GM23338 (cell line): ENCODE measurements at regions not wholly inside any gene's neighbourhood (a gene's known extent, or its start where the extent isn't known, plus 50 kb on each side); places are given as distances from the start of the nearest gene placed in this dataset.

Source experiments
- ATAC-seq: fragments of 200-7000 bp; cut with Tn5 transposase; 3 replicates; pipeline ENCODE4 v1.9.1; 2020
- DNase-seq: peaks from one replicate; pipeline ENCODE4 v3.0.0-alpha.2; 2015; ENCODE audit warnings: low spot score
- H2AFZ ChIP-seq: fragments of 200-600 bp; sonication (generic); 2 replicates; pipeline ENCODE4 v1.8.0; 2016; ENCODE audit warnings: antibody characterized with exemption, mild to moderate bottlenecking, moderate library complexity
- H3F3A ChIP-seq: fragments of 200-600 bp; sonication (generic); replicated peaks from 2 replicates; pipeline ENCODE4 v1.8.0; 2017; ENCODE audit warnings: antibody characterized with exemption, mixed run types, low read depth
- H3K27ac ChIP-seq: fragments of 200-600 bp; sonication (generic); 2 replicates; pipeline ENCODE4 v1.6.1; 2016; ENCODE audit warnings: low read depth
- H3K27me3 ChIP-seq: fragments of 200-600 bp; sonication (generic); 2 replicates; pipeline ENCODE4 v1.8.0; 2016; ENCODE audit warnings: mild to moderate bottlenecking, mixed run types, moderate library complexity; ENCODE audit not compliant: insufficient read depth
- H3K36me3 ChIP-seq: fragments of 200-600 bp; sonication (generic); 2 replicates; pipeline ENCODE4 v1.8.0; 2016; ENCODE audit warnings: mild to moderate bottlenecking; ENCODE audit not compliant: insufficient read depth
- H3K4me1 ChIP-seq: fragments of 200-600 bp; sonication (generic); 2 replicates; pipeline ENCODE4 v1.8.0; 2016; ENCODE audit warnings: mild to moderate bottlenecking, moderate library complexity; ENCODE audit not compliant: insufficient read depth
- H3K4me2 ChIP-seq: fragments of 200-600 bp; sonication (generic); 2 replicates; pipeline ENCODE4 v1.7.1; 2017; ENCODE audit warnings: mixed run types
- H3K4me3 ChIP-seq: fragments of 200-600 bp; sonication (generic); 2 replicates; pipeline ENCODE4 v1.6.1; 2016; ENCODE audit warnings: mixed run types
- H3K79me2 ChIP-seq: fragments of 200-600 bp; sonication (generic); replicated peaks from 2 replicates; pipeline ENCODE4 v1.8.0; 2017; ENCODE audit warnings: mild to moderate bottlenecking; ENCODE audit not compliant: insufficient read depth
- H3K9me2 ChIP-seq: fragments of 200-600 bp; sonication (generic); 2 replicates; pipeline ENCODE4 v1.8.0; 2017; ENCODE audit not compliant: insufficient read depth
- H4K20me1 ChIP-seq: fragments of 200-600 bp; sonication (generic); replicated peaks from 2 replicates; pipeline ENCODE4 v1.8.0; 2017; ENCODE audit warnings: mild to moderate bottlenecking; ENCODE audit not compliant: insufficient read depth
- H3K27ac Mint-ChIP-seq: 2 replicates; pipeline ENCODE4 v1.8.0; 2020; ENCODE audit warnings: inconsistent platforms, mild to moderate bottlenecking, moderate library complexity, mixed read lengths
- H3K27me3 Mint-ChIP-seq: 3 replicates; pipeline ENCODE4 v1.8.0; 2022; ENCODE audit warnings: low read depth, mild to moderate bottlenecking, moderate library complexity, mixed read lengths, inconsistent platforms; ENCODE audit not compliant: insufficient read depth, poor library complexity
- H3K36me3 Mint-ChIP-seq: 3 replicates; pipeline ENCODE4 v1.8.0; 2021; ENCODE audit warnings: low read depth, mild to moderate bottlenecking, inconsistent platforms, moderate library complexity, mixed read lengths
- H3K4me1 Mint-ChIP-seq: 3 replicates; pipeline ENCODE4 v1.8.0; 2020; ENCODE audit warnings: mild to moderate bottlenecking, inconsistent platforms, mixed read lengths
- H3K4me3 Mint-ChIP-seq: 3 replicates; pipeline ENCODE4 v1.8.0; 2021; ENCODE audit warnings: moderate library complexity, mild to moderate bottlenecking, inconsistent platforms, mixed read lengths
- H3K9me3 Mint-ChIP-seq: 3 replicates; pipeline ENCODE4 v1.8.0; 2020; ENCODE audit warnings: moderate library complexity, mild to moderate bottlenecking, inconsistent platforms, mixed read lengths
- CREB1 ChIP-seq: fragments of 250-450 bp; sonication (Bioruptor Pico); IDR thresholded peaks from 2 replicates; pipeline ENCODE4 v1.5.0; 2020; ENCODE audit warnings: low read depth, mild to moderate bottlenecking, moderate library complexity
- ETS1 ChIP-seq: IDR thresholded peaks from 2 replicates; pipeline ENCODE4 v1.6.1; 2016; ENCODE audit warnings: antibody characterized with exemption
- EZH2 ChIP-seq: fragments of 200-600 bp; sonication (generic); IDR thresholded peaks from one replicate; pipeline ENCODE4 v1.8.0; 2017; ENCODE audit warnings: antibody characterized with exemption, mild to moderate bottlenecking, low read depth; ENCODE audit not compliant: unreplicated experiment
- EZH2phosphoT487 ChIP-seq: fragments of 200-600 bp; sonication (generic); IDR thresholded peaks from one replicate; pipeline ENCODE4 v1.8.1; 2018; ENCODE audit warnings: antibody characterized with exemption; ENCODE audit not compliant: unreplicated experiment
- JUNB ChIP-seq: IDR thresholded peaks from one replicate; pipeline ENCODE4 v1.6.1; 2016; ENCODE audit warnings: antibody characterized with exemption; ENCODE audit not compliant: unreplicated experiment
- NANOG ChIP-seq: IDR thresholded peaks from 2 replicates; pipeline ENCODE4 v1.6.1; 2016; ENCODE audit warnings: antibody characterized with exemption, borderline replicate concordance
- POLR2AphosphoS5 ChIP-seq: IDR thresholded peaks from 2 replicates; pipeline ENCODE4 v1.6.1; 2016; ENCODE audit warnings: antibody characterized with exemption, low read depth
- STAT1 ChIP-seq: IDR thresholded peaks from one replicate; pipeline ENCODE4 v1.6.1; 2016; ENCODE audit warnings: antibody characterized with exemption; ENCODE audit not compliant: unreplicated experiment
- ZNF114 ChIP-seq: fragments of 250-450 bp; sonication (Bioruptor Pico); IDR thresholded peaks from 2 replicates; pipeline ENCODE4 v1.5.0; 2020; ENCODE audit warnings: mild to moderate bottlenecking, moderate library complexity
- ZNF331 ChIP-seq: fragments of 250-450 bp; sonication (Bioruptor Pico); IDR thresholded peaks from 2 replicates; pipeline ENCODE4 v1.5.0; 2020; ENCODE audit warnings: low read depth, mild to moderate bottlenecking, moderate library complexity
- TF ChIP-seq, protein P1 (sequence below): IDR thresholded peaks from one replicate; pipeline ENCODE4 v1.6.1; 2018; ENCODE audit warnings: antibody characterized with exemption; ENCODE audit not compliant: unreplicated experiment
- TF ChIP-seq, protein P2 (sequence below): fragments of 250-450 bp; sonication (Bioruptor Pico); IDR thresholded peaks from 2 replicates; pipeline ENCODE4 v1.5.0; 2020; ENCODE audit warnings: mild to moderate bottlenecking, moderate library complexity
- TF ChIP-seq, protein P3 (sequence below), 2 experiments: fragments of 200-600 bp in 1 of 2; sonication (generic) in 1 of 2; conservative IDR thresholded peaks; 2 replicates each; pipeline versions ENCODE4 v1.5.1 to v1.6.1; 2016 to 2017; ENCODE audit warnings: antibody characterized with exemption in 2 of 2, low read depth in 2 of 2, mild to moderate bottlenecking in 2 of 2, moderate library complexity in 1 of 2

DNA sequence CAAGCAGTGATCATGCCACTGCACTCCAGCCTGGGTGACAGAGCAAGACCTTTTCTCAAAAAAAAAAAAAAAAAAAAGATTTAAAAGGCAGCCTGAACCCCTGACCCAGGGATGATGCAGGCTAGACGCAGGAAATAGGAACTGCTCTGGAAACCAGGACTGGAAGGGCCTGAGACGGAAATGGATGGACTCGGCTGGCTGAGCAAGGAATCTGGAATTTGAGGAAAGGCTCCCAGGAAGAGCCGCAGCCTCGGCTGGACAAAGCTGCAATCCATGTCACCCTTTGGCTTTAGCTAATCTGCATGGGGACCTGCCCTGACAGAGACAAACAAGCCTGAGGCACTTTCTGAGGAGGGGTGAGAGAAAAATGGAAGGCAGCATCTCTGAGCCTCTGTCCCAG, 55.0 kb upstream of the DAPL1 start:
- Histone ChIP-seq H3K79me2 (no peaks in the 10 kb centered on the region), H3K27me3 (no peaks in the 10 kb centered on the region), H3K9me2 (peaks cover 13% of the 10 kb centered on the region; the same call in 1 of the 2 replicates), H2AFZ (no peak overlapping the region), H4K20me1 (no peaks in the 10 kb centered on the region), H3K36me3 (no peaks in the 10 kb centered on the region), H3K27ac (no peak overlapping the region), H3K4me2 (no peak overlapping the region), H3F3A (no peaks in the 10 kb centered on the region), H3K4me1 (peaks cover 6% of the 10 kb centered on the region; the same call in 1 of the 2 replicates), H3K4me3 (no peak overlapping the region)
- H3K4me3 Mint-ChIP-seq, result no peak overlapping the region
- H3K27me3 Mint-ChIP-seq, result peaks cover 4% of the 10 kb centered on the region
- H3K27ac Mint-ChIP-seq, result no peak overlapping the region
- DNase-seq (no peak), ATAC-seq (no peak)
- peaks cover 12% of the 10 kb centered on the region for H3K4me1 Mint-ChIP-seq
- H3K9me3 Mint-ChIP-seq, result no peaks in the 10 kb centered on the region; the same call in 2 of the 3 replicates
- H3K36me3 Mint-ChIP-seq, result no peaks in the 10 kb centered on the region
- TF ChIP-seq EZH2, result no peak
- TF ChIP-seq, protein P1, sequence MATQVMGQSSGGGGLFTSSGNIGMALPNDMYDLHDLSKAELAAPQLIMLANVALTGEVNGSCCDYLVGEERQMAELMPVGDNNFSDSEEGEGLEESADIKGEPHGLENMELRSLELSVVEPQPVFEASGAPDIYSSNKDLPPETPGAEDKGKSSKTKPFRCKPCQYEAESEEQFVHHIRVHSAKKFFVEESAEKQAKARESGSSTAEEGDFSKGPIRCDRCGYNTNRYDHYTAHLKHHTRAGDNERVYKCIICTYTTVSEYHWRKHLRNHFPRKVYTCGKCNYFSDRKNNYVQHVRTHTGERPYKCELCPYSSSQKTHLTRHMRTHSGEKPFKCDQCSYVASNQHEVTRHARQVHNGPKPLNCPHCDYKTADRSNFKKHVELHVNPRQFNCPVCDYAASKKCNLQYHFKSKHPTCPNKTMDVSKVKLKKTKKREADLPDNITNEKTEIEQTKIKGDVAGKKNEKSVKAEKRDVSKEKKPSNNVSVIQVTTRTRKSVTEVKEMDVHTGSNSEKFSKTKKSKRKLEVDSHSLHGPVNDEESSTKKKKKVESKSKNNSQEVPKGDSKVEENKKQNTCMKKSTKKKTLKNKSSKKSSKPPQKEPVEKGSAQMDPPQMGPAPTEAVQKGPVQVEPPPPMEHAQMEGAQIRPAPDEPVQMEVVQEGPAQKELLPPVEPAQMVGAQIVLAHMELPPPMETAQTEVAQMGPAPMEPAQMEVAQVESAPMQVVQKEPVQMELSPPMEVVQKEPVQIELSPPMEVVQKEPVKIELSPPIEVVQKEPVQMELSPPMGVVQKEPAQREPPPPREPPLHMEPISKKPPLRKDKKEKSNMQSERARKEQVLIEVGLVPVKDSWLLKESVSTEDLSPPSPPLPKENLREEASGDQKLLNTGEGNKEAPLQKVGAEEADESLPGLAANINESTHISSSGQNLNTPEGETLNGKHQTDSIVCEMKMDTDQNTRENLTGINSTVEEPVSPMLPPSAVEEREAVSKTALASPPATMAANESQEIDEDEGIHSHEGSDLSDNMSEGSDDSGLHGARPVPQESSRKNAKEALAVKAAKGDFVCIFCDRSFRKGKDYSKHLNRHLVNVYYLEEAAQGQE, result no peak
- TF ChIP-seq, protein P2, sequence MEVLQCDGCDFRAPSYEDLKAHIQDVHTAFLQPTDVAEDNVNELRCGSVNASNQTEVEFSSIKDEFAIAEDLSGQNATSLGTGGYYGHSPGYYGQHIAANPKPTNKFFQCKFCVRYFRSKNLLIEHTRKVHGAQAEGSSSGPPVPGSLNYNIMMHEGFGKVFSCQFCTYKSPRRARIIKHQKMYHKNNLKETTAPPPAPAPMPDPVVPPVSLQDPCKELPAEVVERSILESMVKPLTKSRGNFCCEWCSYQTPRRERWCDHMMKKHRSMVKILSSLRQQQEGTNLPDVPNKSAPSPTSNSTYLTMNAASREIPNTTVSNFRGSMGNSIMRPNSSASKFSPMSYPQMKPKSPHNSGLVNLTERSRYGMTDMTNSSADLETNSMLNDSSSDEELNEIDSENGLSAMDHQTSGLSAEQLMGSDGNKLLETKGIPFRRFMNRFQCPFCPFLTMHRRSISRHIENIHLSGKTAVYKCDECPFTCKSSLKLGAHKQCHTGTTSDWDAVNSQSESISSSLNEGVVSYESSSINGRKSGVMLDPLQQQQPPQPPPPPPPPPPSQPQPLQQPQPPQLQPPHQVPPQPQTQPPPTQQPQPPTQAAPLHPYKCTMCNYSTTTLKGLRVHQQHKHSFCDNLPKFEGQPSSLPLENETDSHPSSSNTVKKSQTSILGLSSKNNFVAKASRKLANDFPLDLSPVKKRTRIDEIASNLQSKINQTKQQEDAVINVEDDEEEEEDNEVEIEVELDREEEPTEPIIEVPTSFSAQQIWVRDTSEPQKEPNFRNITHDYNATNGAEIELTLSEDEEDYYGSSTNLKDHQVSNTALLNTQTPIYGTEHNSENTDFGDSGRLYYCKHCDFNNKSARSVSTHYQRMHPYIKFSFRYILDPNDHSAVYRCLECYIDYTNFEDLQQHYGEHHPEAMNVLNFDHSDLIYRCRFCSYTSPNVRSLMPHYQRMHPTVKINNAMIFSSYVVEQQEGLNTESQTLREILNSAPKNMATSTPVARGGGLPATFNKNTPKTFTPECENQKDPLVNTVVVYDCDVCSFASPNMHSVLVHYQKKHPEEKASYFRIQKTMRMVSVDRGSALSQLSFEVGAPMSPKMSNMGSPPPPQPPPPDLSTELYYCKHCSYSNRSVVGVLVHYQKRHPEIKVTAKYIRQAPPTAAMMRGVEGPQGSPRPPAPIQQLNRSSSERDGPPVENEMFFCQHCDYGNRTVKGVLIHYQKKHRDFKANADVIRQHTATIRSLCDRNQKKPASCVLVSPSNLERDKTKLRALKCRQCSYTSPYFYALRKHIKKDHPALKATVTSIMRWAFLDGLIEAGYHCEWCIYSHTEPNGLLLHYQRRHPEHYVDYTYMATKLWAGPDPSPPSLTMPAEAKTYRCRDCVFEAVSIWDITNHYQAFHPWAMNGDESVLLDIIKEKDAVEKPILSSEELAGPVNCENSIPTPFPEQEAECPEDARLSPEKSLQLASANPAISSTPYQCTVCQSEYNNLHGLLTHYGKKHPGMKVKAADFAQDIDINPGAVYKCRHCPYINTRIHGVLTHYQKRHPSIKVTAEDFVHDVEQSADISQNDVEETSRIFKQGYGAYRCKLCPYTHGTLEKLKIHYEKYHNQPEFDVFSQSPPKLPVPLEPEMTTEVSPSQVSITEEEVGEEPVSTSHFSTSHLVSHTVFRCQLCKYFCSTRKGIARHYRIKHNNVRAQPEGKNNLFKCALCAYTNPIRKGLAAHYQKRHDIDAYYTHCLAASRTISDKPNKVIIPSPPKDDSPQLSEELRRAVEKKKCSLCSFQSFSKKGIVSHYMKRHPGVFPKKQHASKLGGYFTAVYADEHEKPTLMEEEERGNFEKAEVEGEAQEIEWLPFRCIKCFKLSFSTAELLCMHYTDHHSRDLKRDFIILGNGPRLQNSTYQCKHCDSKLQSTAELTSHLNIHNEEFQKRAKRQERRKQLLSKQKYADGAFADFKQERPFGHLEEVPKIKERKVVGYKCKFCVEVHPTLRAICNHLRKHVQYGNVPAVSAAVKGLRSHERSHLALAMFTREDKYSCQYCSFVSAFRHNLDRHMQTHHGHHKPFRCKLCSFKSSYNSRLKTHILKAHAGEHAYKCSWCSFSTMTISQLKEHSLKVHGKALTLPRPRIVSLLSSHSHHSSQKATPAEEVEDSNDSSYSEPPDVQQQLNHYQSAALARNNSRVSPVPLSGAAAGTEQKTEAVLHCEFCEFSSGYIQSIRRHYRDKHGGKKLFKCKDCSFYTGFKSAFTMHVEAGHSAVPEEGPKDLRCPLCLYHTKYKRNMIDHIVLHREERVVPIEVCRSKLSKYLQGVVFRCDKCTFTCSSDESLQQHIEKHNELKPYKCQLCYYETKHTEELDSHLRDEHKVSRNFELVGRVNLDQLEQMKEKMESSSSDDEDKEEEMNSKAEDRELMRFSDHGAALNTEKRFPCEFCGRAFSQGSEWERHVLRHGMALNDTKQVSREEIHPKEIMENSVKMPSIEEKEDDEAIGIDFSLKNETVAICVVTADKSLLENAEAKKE (CRISPR knock-in tag), result no peak
- no peak for TF ChIP-seq ZNF114 (CRISPR knock-in tag)
- TF ChIP-seq, protein P3, sequence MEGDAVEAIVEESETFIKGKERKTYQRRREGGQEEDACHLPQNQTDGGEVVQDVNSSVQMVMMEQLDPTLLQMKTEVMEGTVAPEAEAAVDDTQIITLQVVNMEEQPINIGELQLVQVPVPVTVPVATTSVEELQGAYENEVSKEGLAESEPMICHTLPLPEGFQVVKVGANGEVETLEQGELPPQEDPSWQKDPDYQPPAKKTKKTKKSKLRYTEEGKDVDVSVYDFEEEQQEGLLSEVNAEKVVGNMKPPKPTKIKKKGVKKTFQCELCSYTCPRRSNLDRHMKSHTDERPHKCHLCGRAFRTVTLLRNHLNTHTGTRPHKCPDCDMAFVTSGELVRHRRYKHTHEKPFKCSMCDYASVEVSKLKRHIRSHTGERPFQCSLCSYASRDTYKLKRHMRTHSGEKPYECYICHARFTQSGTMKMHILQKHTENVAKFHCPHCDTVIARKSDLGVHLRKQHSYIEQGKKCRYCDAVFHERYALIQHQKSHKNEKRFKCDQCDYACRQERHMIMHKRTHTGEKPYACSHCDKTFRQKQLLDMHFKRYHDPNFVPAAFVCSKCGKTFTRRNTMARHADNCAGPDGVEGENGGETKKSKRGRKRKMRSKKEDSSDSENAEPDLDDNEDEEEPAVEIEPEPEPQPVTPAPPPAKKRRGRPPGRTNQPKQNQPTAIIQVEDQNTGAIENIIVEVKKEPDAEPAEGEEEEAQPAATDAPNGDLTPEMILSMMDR (conservative IDR thresholded peaks at IDR 0.05; ENCODE audit: low read depth in 2 of 2), result no peak
- no peak for TF ChIP-seq STAT1
- no peak for TF ChIP-seq JUNB
- TF ChIP-seq ETS1, result no peak
- no peak for TF ChIP-seq EZH2phosphoT487
- TF ChIP-seq NANOG, result no peak
- no peak for TF ChIP-seq POLR2AphosphoS5
- no peak for TF ChIP-seq CREB1 (CRISPR knock-in tag)
- no peak for TF ChIP-seq ZNF331
